ENCODE measurements at regions not wholly inside any gene's neighbourhood (a gene's known extent, or its start where the extent isn't known, plus 50 kb on each side); places are given as distances from the start of the nearest gene placed in this dataset.

DNA sequence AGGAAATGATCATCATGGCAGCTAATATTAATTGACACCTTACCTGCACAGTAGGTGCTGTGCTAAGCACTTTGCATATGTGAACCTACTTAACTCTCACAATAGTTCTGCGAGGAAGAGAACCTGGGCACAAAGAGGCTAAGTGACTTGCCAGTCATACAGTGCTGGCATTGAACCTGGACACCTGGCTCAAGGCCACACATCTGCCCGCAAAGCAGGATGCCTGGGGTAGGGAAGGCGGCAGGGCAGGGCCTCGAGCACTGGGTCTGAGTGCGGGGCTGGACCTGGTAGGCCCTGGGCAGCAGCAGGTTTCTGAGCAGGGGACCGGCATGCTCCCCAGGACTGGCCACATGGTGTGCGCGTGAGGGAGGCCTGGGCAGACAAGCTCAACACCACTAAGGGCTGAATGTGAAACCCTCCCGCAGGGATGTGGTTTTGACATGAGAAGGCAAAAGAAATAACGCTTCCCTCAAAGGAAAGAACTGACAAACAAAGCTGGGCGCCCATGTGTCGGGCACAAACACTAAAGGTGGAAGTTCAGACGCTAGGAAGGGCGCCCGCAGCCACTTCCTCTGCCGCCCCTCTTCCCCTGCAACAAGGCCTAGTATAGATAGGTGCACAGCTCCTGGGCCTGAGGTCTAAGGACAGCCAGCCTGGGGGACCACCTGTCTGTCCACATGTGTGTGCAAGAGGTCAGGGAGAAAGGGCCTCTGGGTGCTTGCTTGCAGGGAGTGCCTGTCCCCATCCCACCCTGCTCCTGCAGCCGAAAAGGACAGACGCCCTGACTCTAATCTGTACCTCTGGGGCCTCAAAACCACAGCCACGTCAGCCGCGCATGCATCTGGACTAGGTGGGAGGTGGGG is 92.5 kb downstream of the ZFP36L2 start:
- no peaks in the 10 kb centered on the region for H3K27me3 ChIP-seq
- H3K36me3 ChIP-seq, result no peaks in the 10 kb centered on the region
- H3K9me3 ChIP-seq, result no peaks in the 10 kb centered on the region
- H3K4me3 ChIP-seq, result no peak overlapping the region
- intact Hi-C loops (cut with DNase I), result loop anchor here (5.0 kb wide), 1 partner anchor 107 kb away; no protein-coding TSS in a partner anchor
- peak overlapping the region; percentile 22 to 32 for H3K27ac ChIP-seq
- DNase-seq (ENCODE audit: low spot score in 2 of 2), result peak; percentile 37 to 75
- H3K4me1 ChIP-seq, result peaks cover 13 to 15% of the 10 kb centered on the region in 2 donors
- TF ChIP-seq, protein P1, sequence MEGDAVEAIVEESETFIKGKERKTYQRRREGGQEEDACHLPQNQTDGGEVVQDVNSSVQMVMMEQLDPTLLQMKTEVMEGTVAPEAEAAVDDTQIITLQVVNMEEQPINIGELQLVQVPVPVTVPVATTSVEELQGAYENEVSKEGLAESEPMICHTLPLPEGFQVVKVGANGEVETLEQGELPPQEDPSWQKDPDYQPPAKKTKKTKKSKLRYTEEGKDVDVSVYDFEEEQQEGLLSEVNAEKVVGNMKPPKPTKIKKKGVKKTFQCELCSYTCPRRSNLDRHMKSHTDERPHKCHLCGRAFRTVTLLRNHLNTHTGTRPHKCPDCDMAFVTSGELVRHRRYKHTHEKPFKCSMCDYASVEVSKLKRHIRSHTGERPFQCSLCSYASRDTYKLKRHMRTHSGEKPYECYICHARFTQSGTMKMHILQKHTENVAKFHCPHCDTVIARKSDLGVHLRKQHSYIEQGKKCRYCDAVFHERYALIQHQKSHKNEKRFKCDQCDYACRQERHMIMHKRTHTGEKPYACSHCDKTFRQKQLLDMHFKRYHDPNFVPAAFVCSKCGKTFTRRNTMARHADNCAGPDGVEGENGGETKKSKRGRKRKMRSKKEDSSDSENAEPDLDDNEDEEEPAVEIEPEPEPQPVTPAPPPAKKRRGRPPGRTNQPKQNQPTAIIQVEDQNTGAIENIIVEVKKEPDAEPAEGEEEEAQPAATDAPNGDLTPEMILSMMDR (IDR thresholded peaks at IDR 0.05), result no peak

- no peaks in the 10 kb centered on the region for H3K27me3 ChIP-seq
- peaks cover 13 to 15% of the 10 kb centered on the region in 2 donors for H3K4me1 ChIP-seq
- intact Hi-C loops (cut with DNase I), result loop anchor here (5.0 kb wide), 1 partner anchor 106 kb away; no protein-coding TSS in a partner anchor
- H3K36me3 ChIP-seq, result no peaks in the 10 kb centered on the region
- H3K9me3 ChIP-seq, result no peaks in the 10 kb centered on the region
- no peak overlapping the region for H3K4me3 ChIP-seq
- H3K27ac ChIP-seq, result peak overlapping the region; percentile 22 to 32
- TF ChIP-seq, protein P1 (IDR thresholded peaks at IDR 0.05), result no peak
- DNase-seq (ENCODE audit: low spot score in 2 of 2), result no peak
Observed at GRCh38 chr2:43133336-43133707, 93.1 kb downstream of the ZFP36L2 start.

DNA sequence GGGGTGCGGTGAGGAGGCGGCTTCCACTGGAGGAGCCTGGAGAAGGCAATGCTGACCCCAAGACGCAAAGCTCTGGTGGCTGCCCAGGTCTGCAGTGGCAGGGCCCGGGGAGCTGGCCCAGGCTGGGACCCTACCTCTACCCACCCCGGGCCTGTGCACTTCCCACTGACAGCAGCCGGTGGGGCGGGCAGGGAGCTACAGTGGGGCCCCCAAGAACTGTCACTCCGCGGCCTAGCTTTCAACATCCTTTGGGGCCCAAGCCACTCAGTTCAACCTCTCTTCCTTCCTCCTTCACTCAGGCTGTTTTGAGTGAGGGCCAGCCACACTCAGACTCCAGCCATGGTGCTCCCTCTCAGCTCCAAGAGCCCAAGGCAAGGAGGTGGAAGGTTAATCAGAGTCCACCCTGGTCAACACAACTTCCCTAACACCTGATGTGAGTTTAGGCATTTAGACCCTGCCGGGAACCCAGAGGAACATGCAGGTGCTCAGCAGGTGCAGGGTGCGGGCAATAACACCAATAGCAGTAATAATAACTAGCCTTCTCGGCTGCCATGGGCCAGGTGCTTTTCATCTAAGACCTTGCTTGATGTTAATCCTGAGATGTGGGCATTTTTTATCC is 93.6 kb downstream of the ZFP36L2 start:
- intact Hi-C loops (cut with DNase I), result loop anchor here (5.0 kb wide), 1 partner anchor 105 kb away; no protein-coding TSS in a partner anchor
- H3K27me3 ChIP-seq, result no peaks in the 10 kb centered on the region
- peaks cover 13 to 15% of the 10 kb centered on the region in 2 donors for H3K4me1 ChIP-seq
- H3K36me3 ChIP-seq, result no peaks in the 10 kb centered on the region
- H3K4me3 ChIP-seq, result no peak overlapping the region
- H3K9me3 ChIP-seq, result no peaks in the 10 kb centered on the region
- TF ChIP-seq, protein P1 (IDR thresholded peaks at IDR 0.05), result no peak
- peak overlapping the region; percentile 32 to 59 for H3K27ac ChIP-seq
- DNase-seq (ENCODE audit: low spot score in 2 of 2), result no peak

- Histone ChIP-seq H3K4me1 (peaks cover 13 to 15% of the 10 kb centered on the region in 2 donors), H3K27me3 (no peaks in the 10 kb centered on the region)
- intact Hi-C loops (cut with DNase I), result loop anchor here (5.0 kb wide), 1 partner anchor 105 kb away; no protein-coding TSS in a partner anchor
Observed at GRCh38 chr2:43131890-43132682, 94.3 kb downstream of the ZFP36L2 start.

More at GRCh38 chr2:43131890-43132682, 94.3 kb downstream of the ZFP36L2 start:
- TF ChIP-seq, protein P1 (IDR thresholded peaks at IDR 0.05), result no peak
- Histone ChIP-seq H3K27ac (peak overlapping the region; percentile 49 to 59), H3K9me3 (no peaks in the 10 kb centered on the region), H3K4me3 (no peak overlapping the region), H3K36me3 (no peaks in the 10 kb centered on the region)
- no peak for DNase-seq (ENCODE audit: low spot score in 2 of 2)

All from ascending aorta (tissue), 2 donors.